ENCODE measurements at regions not wholly inside any gene's neighbourhood (a gene's known extent, or its start where the extent isn't known, plus 50 kb on each side); places are given as distances from the start of the nearest gene placed in this dataset.

- TF ChIP-seq, protein P1, sequence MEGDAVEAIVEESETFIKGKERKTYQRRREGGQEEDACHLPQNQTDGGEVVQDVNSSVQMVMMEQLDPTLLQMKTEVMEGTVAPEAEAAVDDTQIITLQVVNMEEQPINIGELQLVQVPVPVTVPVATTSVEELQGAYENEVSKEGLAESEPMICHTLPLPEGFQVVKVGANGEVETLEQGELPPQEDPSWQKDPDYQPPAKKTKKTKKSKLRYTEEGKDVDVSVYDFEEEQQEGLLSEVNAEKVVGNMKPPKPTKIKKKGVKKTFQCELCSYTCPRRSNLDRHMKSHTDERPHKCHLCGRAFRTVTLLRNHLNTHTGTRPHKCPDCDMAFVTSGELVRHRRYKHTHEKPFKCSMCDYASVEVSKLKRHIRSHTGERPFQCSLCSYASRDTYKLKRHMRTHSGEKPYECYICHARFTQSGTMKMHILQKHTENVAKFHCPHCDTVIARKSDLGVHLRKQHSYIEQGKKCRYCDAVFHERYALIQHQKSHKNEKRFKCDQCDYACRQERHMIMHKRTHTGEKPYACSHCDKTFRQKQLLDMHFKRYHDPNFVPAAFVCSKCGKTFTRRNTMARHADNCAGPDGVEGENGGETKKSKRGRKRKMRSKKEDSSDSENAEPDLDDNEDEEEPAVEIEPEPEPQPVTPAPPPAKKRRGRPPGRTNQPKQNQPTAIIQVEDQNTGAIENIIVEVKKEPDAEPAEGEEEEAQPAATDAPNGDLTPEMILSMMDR (IDR thresholded peaks at IDR 0.05) = no peak
- no peaks in the 10 kb centered on the region for H3K4me1 ChIP-seq
- intact Hi-C loops (cut with DNase I) = no loop called here
- peaks cover 85% of the 10 kb centered on the region for H3K27me3 ChIP-seq
- no peaks in the 10 kb centered on the region for H3K36me3 ChIP-seq
- H3K4me3 ChIP-seq = no peak overlapping the region
- DNase-seq (no peak), ATAC-seq (no peak)
- H3K9me3 ChIP-seq = no peaks in the 10 kb centered on the region
- no peak overlapping the region for H3K27ac ChIP-seq
Observed at GRCh38 chr10:100688201-100688600, 57.2 kb upstream of the PAX2 start.

GRCh38 chr10:100693821-100694220, 51.6 kb upstream of the PAX2 start:
- TF ChIP-seq, protein P1 (IDR thresholded peaks at IDR 0.05) = no peak
- Histone ChIP-seq H3K36me3 (no peaks in the 10 kb centered on the region), H3K27ac (no peak overlapping the region), H3K4me1 (no peaks in the 10 kb centered on the region), H3K27me3 (peaks cover 47% of the 10 kb centered on the region), H3K9me3 (no peaks in the 10 kb centered on the region), H3K4me3 (no peak overlapping the region)
- ATAC-seq = no peak
- DNase-seq = no peak
- intact Hi-C loops (cut with DNase I) = no loop called here
